GM18519 (cell line): ENCODE measurements at regions not wholly inside any gene's neighbourhood (a gene's known extent, or its start where the extent isn't known, plus 50 kb on each side); places are given as distances from the start of the nearest gene placed in this dataset.

Source experiments
- ATAC-seq: cut with Tn5 transposase; IDR thresholded peaks from one replicate; pipeline ENCODE4 v1.9.1; 2021; ENCODE audit warnings: mild to moderate bottlenecking, moderate library complexity; ENCODE audit not compliant: unreplicated experiment, low FRiP score

DNA sequence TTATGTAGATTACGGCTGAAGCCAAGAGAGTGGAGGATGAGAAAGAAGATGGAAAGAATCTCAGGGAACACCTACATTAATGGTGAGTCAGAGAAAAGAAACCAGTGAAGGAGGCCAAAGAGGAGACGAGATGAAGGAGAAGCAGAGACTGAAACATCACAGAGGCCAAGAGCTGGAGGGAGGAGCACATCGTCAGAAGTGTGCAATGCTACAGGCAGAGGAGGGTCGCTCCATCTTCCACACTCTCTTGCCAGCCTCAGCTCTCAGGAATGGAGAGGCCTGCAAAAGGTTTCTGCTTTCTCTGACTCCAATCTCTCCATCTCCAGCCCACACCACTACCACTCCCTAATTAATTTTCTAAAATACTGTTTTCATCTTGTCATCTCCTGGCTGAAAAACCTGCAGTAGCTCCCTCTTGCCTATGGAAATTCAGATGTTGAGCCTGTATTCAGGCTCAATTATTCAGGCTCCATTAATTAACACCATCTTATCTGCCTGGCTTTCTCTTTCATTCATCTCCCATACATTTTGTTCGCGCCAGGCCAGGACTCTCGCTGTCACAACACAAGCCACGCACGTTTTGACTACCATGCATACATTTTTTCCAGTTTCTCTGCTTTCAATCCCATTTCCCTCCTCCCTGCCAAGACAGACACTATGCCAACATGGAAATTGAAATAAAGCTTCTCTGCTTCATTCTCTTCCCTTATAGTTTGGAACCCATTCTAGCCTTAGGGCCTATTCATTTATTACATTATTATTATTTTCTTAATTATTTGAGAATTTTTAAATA is 165.8 kb downstream of the INHBA start:
- no peak for ATAC-seq

DNA sequence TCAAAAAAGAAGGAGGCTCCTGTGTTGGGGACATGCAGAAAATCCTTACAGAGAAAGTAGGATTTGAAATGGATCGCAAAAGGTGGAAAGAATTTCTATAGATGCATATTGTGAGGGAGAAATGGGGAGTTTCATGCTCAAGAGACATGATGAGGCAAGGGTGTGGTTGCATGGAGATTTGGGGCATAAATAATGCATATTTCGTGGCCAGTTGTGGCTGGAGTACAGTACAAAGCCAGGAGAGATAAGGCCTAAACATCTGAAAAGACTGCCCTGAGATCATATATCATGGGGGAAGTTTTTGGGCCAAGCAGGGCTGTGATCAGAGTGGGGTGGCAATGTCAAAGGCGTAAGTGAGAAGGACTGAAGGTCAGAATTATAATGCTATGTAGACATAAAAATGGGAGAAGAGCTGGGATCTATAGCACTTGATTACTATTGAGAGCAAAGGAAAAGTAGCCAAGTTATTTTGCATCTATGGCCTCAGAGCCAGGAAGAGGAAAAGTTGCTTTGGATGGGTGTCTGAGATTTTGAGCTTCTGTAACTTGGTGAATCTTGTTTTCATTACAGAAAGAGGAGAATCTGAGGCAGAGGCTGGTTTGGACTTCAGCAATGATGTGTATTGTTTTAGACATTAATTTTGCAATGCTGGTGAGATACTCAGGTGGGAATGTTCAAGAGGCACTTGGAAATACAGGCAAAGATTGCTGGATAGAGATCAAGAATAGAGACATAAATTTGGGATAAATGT is 166.6 kb downstream of the INHBA start:
- no peak for ATAC-seq

DNA sequence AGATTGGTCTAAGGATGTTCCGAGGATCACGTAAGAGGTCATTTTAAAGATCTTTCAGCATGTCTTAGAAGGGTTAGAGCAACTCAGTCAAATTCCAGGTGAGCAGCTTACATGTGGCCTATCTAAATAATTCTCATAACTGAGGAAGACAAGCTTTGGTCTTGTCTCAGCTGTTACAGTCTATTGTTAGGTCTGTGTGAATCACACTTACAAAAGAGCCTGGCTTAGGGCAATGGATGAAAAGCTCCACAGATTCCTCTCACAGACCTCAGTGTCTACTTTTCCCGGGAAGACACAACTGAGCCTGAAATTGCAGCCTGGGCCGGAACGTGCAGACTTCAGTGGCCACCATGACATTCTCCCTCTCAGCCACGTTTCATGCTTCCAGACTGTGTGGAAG is 173.1 kb downstream of the INHBA start:
- ATAC-seq: no peak

- ATAC-seq: no peak
These were observed 178.0 kb downstream of the INHBA start for GRCh38 chr7:41524876-41525275.

- no peak for ATAC-seq
These were observed 182.4 kb downstream of the INHBA start for GRCh38 chr7:41520445-41520844.

- ATAC-seq: no peak
These were observed 185.1 kb downstream of the INHBA start for GRCh38 chr7:41517771-41518170.

DNA sequence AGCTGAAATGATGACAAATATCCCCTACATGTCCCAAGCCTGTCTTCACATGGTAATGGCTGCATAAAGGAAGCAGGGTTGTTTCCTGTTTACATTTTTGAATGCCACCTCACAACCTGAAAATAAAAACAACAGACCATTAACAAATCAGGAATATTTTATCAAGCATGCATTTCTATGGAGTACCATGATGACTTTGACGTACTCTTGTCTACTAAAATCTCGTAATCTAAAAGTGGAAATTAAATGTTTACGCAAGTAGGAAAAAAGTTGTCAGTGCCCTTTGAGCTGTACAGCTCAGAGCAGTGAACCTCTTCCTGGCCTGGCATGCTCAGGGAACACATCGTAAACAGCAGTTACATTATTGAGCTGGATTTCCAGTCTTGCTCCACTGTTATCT is 194.1 kb downstream of the INHBA start:
- ATAC-seq: no peak

DNA sequence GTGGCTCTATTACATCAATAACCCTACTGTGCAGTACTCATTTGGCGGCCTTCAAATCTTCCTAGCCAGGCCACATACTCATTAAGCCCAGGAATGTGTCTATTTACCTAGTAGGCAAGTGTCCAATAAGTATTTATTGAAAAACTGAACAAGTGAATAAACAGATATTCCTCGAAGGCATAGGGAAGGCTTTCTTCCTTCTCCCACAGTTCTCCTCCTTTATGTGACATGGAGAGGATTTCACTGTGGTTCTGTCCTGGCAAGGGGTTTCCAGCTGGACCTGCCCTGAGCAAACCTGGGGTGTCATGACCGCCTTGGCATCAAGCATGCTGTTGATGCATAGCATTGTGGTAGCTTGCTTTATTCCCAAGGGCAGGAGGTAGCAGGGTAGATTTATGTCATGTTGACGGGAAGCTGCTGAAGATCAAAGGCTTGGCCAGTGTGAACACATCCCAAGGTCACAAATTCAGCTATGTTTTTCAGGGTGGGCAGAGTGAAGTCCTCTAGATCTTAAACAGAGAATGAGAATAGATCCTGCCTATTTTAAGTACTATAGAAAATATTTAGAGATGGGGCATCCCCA is 195.1 kb downstream of the INHBA start:
- no peak for ATAC-seq

- no peak for ATAC-seq
These were observed 198.5 kb downstream of the INHBA start for GRCh38 chr7:41504214-41504980.

DNA sequence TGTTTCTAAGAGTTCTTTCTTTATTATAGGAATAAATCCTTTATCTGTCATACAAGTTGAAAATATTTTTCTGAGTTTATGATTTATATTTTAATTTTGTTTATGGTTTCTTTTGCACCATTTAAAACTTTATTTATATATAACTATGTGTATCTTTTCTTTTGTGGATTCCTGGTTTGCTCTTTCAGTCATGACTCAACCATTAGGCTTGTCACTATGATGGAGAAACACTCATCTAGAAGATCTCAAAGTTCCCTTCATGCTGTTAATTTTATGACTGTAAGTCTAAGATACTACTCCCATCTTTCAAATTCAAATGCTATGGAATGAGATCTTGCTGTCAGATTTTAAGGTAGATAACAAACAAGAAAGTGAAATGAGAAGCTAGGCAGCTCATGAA is 199.5 kb downstream of the INHBA start:
- ATAC-seq: no peak

GRCh38 chr7:41501466-41501865 is 201.4 kb downstream of the INHBA start:
- ATAC-seq: no peak

DNA sequence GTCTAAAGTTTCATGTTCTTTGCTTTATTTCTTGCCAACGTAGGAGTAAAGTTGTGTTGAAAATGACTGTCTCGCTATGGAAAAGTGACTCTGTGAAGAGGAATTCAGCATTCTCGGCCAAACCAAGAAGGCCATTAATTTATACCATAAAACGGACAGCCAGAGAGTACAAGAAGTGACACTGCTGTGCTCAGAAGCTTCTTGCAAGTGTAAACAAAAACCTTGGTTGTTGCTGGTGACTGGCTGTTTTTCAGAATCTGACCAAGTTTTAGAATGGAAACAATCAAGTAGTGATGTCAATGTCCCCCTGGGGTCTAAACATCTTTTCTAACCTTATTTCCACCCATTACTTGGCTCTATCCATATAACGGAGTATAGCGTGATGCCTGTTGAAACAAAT is 201.9 kb downstream of the INHBA start:
- ATAC-seq: no peak

DNA sequence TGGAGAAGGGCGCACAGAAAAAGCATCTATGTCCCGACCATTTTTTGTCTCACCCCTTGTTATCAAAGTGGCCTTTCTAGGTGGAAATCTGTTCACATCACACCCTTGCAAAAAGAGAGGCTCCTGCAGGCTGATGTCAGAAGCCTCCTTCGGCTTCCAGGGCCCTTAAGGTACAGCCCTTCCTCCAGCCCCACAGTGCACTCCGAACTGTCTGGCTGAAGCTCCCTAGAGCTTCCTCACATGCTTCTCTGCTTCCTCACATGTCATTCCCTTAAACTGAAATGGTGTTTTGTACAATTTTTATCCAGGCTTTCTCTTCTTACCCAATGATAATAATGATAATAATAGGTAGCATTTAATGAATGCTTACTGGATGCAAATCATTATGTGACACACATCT is 210.3 kb downstream of the INHBA start:
- no peak for ATAC-seq

DNA sequence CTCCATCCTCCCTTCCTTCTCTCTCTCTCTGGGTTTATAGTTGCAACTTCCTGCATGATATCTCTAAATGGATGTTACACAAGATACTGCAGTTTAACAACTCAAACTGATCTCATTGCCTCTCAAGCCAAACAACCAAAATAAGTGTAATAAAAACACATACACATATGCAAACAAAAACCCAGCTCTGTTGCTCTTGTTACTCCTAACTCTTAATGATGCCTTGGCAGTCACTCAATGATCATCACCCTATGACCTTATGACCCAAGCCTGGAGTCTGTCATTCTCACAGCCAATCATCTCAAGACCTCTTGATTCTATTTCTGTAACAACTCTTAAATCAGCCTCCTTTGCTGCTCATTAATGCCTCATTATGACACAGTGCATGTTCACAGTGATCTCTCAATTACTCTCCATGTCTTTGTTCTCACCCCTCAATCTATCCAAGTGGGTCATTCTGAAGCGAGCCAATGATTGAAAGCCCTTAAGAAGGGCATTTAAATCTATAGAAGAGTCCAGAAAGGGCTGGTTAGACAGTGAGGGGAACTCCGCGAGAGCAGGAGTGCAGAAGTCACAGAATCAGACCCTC is 210.9 kb downstream of the INHBA start:
- no peak for ATAC-seq

DNA sequence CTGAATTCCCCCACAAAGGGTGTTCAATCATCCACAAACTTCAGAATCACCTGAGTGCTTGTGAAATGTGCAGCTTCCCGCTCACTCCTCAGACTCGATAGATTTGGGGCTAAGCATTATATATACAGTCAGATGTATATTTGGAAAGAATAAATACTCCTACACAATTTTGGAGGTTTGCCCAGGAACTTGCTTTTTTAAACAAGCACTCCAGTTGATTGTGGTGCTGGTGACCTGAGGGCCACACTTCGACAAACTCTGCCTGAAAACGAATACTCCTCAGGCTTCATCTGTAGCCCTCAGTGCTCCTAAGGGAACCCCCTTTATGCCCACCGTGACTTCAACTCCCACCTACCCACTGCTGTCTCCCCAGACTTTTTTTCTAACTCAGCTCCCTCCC is 211.6 kb downstream of the INHBA start:
- ATAC-seq: no peak

- no peak for ATAC-seq
These were observed 213.0 kb downstream of the INHBA start for GRCh38 chr7:41489885-41490284.

GRCh38 chr7:41487229-41487940 is 215.5 kb downstream of the INHBA start:
- no peak for ATAC-seq

DNA sequence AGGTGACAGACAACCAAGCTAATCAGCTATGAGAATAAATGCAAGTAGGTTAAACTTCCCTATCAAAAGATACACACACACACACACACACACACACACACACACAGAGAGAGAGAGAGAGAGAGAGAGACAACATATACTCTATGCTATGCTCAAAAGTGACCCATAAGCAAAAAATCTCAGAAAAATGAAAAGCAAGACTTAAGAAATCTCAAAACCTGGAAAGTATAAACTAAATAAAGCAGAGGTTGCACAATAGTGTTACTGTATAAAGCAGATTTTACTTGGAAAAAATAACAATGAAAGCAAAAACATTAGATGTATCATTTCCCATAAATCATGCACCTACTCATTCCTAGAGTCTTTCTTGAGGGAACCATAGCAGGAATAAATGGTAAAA is 221.5 kb downstream of the INHBA start:
- no peak for ATAC-seq

GRCh38 chr7:41478187-41478586 is 224.7 kb downstream of the INHBA start:
- no peak for ATAC-seq

- ATAC-seq: no peak
These were observed 226.5 kb downstream of the INHBA start for GRCh38 chr7:41476460-41476803.
